Stimulated activated CD4-positive, alpha-beta T cell treated with anti-CD3 and anti-CD28 coated beads, Interleukin-4, amount 100 ng/mL, for 1 hour (primary cell): ENCODE measurements at regions not wholly inside any gene's neighbourhood (a gene's known extent, or its start where the extent isn't known, plus 50 kb on each side); places are given as distances from the start of the nearest gene placed in this dataset.

Experiments
- DNase-seq: peaks from one replicate; pipeline ENCODE4 v3.0.0-alpha.2; 2020

GRCh38 chr7:45359250-45359649, 201.7 kb downstream of the RAMP3 start:
- DNase-seq, result no peak

GRCh38 chr7:45359776-45360175, 202.2 kb downstream of the RAMP3 start:
- no peak for DNase-seq

GRCh38 chr7:45363669-45364068, 206.1 kb downstream of the RAMP3 start:
- no peak for DNase-seq

- no peak for DNase-seq
Observed at GRCh38 chr7:45365341-45365740, 207.8 kb downstream of the RAMP3 start.

- DNase-seq, result no peak
Observed at GRCh38 chr7:45366475-45366874, 207.7 kb upstream of the ADCY1 start.

GRCh38 chr7:45367026-45367425, 207.1 kb upstream of the ADCY1 start:
- DNase-seq, result no peak

GRCh38 chr7:45368129-45368807, 205.9 kb upstream of the ADCY1 start:
- no peak for DNase-seq

GRCh38 chr7:45384499-45384898, 189.7 kb upstream of the ADCY1 start:
- DNase-seq, result no peak

- no peak for DNase-seq
Observed at GRCh38 chr7:45387837-45388236, 186.3 kb upstream of the ADCY1 start.

GRCh38 chr7:45389073-45389872, 184.9 kb upstream of the ADCY1 start:
- no peak for DNase-seq

- DNase-seq, result no peak
Observed at GRCh38 chr7:45390180-45390579, 184.0 kb upstream of the ADCY1 start.

GRCh38 chr7:45390731-45391130, 183.4 kb upstream of the ADCY1 start:
- DNase-seq, result no peak

GRCh38 chr7:45391618-45392451, 182.3 kb upstream of the ADCY1 start:
- no peak for DNase-seq

GRCh38 chr7:45394117-45394708, 180.0 kb upstream of the ADCY1 start:
- DNase-seq, result no peak

- DNase-seq, result no peak
Observed at GRCh38 chr7:45399069-45399468, 175.1 kb upstream of the ADCY1 start.

GRCh38 chr7:45400680-45401079, 173.5 kb upstream of the ADCY1 start:
- DNase-seq, result no peak

GRCh38 chr7:45401155-45401554, 173.0 kb upstream of the ADCY1 start:
- DNase-seq, result no peak

GRCh38 chr7:45401851-45402250, 172.3 kb upstream of the ADCY1 start:
- no peak for DNase-seq

GRCh38 chr7:45402480-45403218, 171.5 kb upstream of the ADCY1 start:
- DNase-seq, result no peak

- no peak for DNase-seq
Observed at GRCh38 chr7:45404622-45405021, 169.5 kb upstream of the ADCY1 start.

- no peak for DNase-seq
Observed at GRCh38 chr7:45407730-45408408, 166.3 kb upstream of the ADCY1 start.

GRCh38 chr7:45408409-45408737, 165.8 kb upstream of the ADCY1 start:
- DNase-seq, result no peak
